Cerebellar nuclear complex (tissue), 1 donor: ENCODE measurements at regions not wholly inside any gene's neighbourhood (a gene's known extent, or its start where the extent isn't known, plus 50 kb on each side); places are given as distances from the start of the nearest gene placed in this dataset.
"Not testable (repeated sequence)": the region's sequence is repeated elsewhere in the genome, so short reads cannot be mapped to it uniquely, and the experiment has no call there.

ENCODE experiments used
- DNase-seq, 2 experiments: peaks; one replicate each; lab custom pipeline; 2025; lab: John Stamatoyannopoulos, UW

GRCh38 chr11:129637983-129638776 lies 177.5 kb upstream of the TMEM45B start:
- DNase-seq, result no peak

DNA sequence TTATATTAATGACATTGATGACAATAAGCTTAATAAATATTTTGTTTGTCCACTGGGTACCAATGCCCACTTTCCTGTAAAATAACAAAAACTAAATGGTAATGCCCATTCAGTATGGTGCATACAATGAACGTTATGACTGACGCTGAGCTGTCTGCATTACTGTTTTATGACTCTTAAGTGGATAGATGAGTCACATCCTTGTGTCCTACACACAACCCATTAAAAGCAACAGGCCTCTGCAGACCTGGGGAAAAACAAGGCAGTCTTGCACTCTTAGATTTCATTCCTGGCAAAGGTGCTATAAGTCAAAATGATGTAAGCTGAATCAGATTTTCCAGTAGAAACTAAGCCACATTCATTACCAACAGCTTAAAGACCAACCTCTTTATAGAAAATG lies 176.3 kb upstream of the TMEM45B start:
- DNase-seq, result no peak

GRCh38 chr11:129640671-129641070 lies 175.0 kb upstream of the TMEM45B start:
- no peak for DNase-seq

DNA sequence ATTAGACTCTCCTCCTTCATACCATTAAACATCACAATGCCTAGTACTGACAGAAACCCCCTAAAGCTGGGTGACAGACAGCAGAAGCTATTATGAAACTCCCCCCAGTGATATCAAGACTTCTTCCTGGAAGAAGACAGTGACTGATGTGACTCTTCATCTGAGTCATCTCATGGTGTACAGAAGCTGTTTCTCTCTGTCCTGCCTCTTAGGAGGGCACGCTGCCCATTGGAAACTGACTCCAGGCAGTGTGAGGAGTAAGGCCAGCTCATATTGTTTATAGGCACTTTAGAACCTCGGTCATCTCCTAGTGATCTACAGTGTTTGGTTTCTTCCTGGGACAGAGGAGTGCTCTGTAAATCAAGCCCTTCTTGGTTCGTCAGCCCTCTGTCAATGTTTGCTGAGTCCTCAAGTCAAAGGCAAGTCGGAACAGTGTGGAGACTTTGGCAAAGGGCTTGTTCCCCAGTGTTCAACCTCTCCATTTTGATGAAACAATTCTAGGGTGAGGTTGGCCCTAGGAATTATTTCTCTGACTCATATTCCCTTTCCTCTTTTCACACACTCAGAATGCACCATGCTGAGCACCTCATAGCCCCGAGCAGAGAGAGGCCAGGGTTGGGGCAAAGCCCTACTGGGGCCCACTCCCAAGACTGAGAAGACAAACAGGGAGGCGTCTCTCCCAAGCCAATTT lies 172.5 kb upstream of the TMEM45B start:
- no peak for DNase-seq

DNA sequence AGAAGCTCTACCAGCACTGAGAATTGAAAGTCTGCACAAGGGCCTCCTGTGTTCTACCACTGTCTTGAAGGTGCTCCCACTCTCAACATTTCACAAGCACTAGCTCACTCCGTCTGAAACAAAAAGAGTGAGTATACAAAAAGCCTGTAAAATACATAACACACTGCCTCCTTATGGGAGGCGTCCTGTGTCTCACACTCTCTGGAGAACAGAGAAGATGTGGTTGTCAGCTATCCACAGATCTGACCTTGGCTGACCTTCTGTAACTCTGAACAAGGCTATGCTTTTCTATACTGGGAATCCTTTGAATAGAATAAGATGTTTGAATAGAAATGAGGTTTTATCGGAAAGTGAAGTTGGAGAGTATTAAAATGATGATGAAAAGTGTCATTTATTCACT lies 171.3 kb upstream of the TMEM45B start:
- DNase-seq, result no peak

- no peak for DNase-seq
Measured at GRCh38 chr11:129645943-129646342, 169.7 kb upstream of the TMEM45B start.

GRCh38 chr11:129650044-129650443 lies 165.6 kb upstream of the TMEM45B start:
- not testable (repeated sequence) for DNase-seq

GRCh38 chr11:129652835-129653234 lies 162.8 kb upstream of the TMEM45B start:
- DNase-seq, result no peak

DNA sequence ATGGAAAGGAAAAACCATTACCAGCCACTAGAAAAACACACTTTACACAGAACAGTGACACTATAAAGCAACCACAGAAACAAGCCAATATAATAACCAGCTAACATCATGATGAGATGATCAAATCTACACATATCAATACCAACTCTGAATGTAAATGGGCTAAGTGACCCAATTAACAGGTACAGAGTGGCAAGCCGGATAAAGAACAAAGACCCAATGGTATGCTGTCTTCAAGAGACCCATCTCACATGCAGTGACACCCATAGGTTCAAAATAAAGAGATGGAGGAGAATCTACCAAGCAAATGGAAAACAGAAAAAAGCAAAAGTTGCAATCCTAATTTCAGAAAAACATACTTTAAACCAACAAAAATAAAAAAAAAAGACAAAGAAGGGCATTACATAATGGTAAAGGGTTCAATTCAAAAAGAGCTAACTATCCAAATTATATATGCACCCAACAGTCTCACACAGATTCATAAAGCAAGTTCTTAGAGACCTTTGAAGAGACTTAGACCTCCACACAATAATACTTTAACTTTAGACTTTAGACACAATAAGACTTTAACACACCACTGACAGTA lies 160.3 kb upstream of the TMEM45B start:
- no peak for DNase-seq

GRCh38 chr11:129657866-129658525 lies 157.7 kb upstream of the TMEM45B start:
- no peak for DNase-seq

DNA sequence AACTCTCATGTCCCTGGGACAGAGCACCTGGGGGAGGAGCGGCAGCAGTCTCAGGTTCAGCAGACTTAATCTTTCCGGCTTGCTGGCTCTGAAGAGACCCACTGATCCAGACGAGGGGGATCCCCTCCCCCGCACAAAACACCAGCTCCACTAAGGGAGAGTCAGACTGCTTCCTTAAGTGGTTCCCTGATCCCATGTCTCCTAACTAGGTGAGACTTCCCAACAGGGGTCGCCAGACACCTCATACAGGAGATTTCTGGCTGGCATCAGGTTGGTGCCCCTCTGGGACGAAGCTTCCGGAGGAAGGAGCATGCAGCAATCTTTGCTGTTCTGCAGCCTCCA lies 157.2 kb upstream of the TMEM45B start:
- no peak for DNase-seq

- no peak for DNase-seq
Measured at GRCh38 chr11:129680907-129681306, 134.7 kb upstream of the TMEM45B start.

GRCh38 chr11:129681344-129682114 lies 134.1 kb upstream of the TMEM45B start:
- no peak for DNase-seq

GRCh38 chr11:129686269-129686668 lies 129.4 kb upstream of the TMEM45B start:
- DNase-seq, result no peak

DNA sequence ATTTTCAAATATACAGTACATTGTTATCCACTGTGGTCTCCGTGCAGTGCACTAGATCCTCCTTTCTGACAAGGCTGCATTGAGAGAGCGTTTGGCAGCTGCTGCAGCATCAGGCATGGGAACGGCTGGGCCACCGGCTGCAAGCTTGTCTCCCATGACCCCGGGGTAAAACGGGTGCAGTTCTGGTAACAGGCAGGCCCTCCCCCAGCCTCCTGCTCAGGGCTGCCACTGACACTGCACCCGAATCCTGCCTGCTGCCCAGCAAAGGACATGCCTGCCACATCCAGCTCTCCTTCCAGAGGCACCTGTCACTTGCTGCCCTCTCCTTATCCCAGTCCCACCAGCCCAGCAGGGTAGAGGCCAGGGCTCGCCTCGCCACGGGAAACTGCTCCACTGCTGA lies 124.5 kb upstream of the TMEM45B start:
- no peak for DNase-seq

DNA sequence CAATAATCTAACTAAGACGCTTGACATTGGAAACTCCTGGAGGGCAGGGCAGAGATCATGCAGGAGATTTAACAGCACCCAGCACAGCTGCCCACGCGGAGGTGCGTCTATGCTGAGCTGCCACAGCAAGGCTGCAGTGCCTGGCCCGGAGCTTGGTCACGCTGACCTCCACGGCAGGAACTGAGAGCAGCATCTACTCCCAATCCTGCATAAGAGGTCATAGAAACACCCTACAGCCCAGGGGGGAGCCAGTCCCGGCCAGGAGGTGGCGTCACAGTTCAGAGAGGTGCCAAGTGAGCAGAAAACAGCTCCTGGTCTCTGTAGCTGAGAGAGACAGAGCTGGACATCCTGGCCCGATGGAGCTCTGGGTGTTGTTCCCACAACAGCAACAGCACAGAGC lies 121.1 kb upstream of the TMEM45B start:
- DNase-seq, result no peak

- DNase-seq, result no peak
Measured at GRCh38 chr11:129694966-129695365, 120.7 kb upstream of the TMEM45B start.

DNA sequence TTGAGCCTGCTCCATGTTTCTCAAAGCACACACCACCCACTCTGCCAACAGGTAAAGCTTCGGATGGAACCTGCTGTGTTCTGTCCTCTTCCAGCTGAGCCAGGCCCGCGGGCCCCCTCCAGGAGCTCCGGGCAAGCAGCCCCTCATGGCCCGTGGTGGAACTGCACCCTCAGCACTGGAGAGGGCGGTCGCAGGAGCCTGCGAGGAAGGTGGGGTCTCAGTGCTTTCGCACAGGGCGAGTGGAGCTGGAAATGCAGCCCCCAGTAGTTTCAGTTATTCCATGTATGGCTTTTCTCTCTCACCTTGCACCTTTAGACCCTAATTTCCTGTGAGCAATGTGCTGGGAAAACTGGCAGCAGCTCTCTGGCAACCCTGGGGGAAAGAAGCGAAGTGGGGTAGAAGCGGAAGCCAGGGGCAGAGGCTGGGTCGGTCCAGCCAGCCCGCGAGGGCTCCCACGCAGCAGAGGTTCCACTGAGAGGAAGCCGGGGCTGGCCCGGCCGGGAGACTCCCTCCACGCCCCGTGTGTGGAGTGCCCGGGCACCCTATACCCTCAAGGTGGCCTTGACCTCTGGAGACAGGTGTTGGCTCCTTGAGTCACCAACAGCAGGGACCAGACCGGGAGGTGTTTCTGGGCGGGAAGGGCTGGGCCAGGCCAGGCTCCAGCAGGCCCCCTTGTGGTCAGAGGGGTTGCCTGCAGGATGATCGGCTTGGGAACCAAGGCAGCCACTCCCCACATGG lies 119.9 kb upstream of the TMEM45B start:
- DNase-seq, result no peak

DNA sequence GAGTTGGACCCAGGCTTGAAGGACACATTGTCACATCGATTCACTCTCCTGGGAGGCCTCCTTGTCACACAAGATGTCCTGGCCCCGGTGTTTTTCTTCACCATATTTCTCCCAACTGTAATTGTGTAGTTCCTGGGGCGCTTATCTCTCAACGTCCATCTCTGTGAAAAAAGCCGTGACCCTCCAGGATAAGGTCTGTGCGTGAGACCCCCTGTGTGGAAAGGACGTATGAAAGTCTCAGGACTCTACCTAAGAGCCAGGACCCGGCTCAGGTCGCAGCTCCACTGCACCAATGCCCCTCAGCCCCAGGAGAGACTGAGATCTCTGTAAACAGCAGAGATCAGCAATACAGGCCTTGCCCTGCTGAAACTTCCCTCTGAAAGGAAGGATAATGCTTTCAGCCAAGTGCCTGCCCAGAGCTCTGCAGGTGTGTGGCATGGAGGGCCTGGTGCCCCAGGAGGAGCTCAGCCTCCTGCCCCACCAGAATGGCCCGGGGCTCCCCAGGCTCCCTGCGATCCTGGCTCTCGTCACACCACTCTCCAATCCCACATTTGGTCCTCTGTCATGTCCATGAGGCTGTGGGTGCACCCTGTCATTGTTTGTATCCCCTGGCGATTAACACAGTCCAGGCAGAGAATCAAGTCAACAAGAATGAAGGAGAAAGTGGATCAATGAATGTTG lies 119.2 kb upstream of the TMEM45B start:
- no peak for DNase-seq

GRCh38 chr11:129698212-129698611 lies 117.4 kb upstream of the TMEM45B start:
- DNase-seq, result no peak
